SK-N-SH (cell line): ENCODE measurements at regions not wholly inside any gene's neighbourhood (a gene's known extent, or its start where the extent isn't known, plus 50 kb on each side); places are given as distances from the start of the nearest gene placed in this dataset.

Experiments
- CTCF ChIA-PET: fragments of 300-600, 350-600 bp; formaldehyde crosslinking; extraction: SDS; loops from one replicate; lab custom pipeline; 2021; lab: Yijun Ruan, JAX
- POLR2A ChIA-PET: fragments of 350-600 bp; sonication (Branson Sonifier 250); formaldehyde crosslinking; extraction: SDS; loops from one replicate; lab custom pipeline; 2020; ENCODE audit warnings: antibody characterized with exemption, inconsistent platforms; lab: Yijun Ruan, JAX
- DNase-seq: peaks from one replicate; pipeline ENCODE4 v3.0.0; 2012
- H2AFZ ChIP-seq: fragments of 200-600 bp; sonication (generic); 2 replicates; pipeline ENCODE4 v1.8.1; 2016; ENCODE audit warnings: antibody characterized with exemption, mild to moderate bottlenecking, low read depth
- H3F3A ChIP-seq: fragments of 200-600 bp; sonication (generic); replicated peaks from 2 replicates; pipeline ENCODE3; 2016; ENCODE audit warnings: antibody characterized with exemption, mild to moderate bottlenecking; ENCODE audit not compliant: insufficient read depth
- H3K27ac ChIP-seq, 2 experiments: fragments of 200-500 bp in 1 of 2; fragments of 200-600 bp in 1 of 2; sonication (Bioruptor generic) in 1 of 2; sonication (generic), shearing (Covaris generic) in 1 of 2; 2 replicates each; pipeline versions ENCODE4 v1.5.1 to v1.6.1; 2014 to 2016; ENCODE audit warnings: low read depth in 2 of 2, inconsistent platforms in 1 of 2, low read length in 1 of 2, mild to moderate bottlenecking in 1 of 2, mixed read lengths in 1 of 2
- H3K27me3 ChIP-seq: fragments of 200-600 bp; sonication (generic), shearing (Covaris generic); 2 replicates; pipeline ENCODE4 v1.6.1; 2016; ENCODE audit warnings: mixed run types; ENCODE audit not compliant: insufficient read depth
- H3K36me3 ChIP-seq, 2 experiments: fragments of 200-500 bp in 1 of 2; fragments of 200-600 bp in 1 of 2; sonication (Bioruptor generic) in 1 of 2; sonication (generic) in 1 of 2; replicated peaks in 1 of 2; 2 replicates each; pipeline versions ENCODE3 to v1.5.1; 2014 to 2016; ENCODE audit warnings: low read length in 1 of 2, mild to moderate bottlenecking in 1 of 2; ENCODE audit not compliant: insufficient read depth in 2 of 2, control insufficient read depth in 1 of 2
- H3K4me1 ChIP-seq, 2 experiments: fragments of 200-500 bp in 1 of 2; fragments of 200-600 bp in 1 of 2; sonication (Bioruptor generic) in 1 of 2; sonication (generic), shearing (Covaris generic) in 1 of 2; 2 replicates each; pipeline versions ENCODE4 v1.5.1 to v1.6.1; 2014 to 2016; ENCODE audit warnings: low read depth in 1 of 2, low read length in 1 of 2, mixed run types in 1 of 2; ENCODE audit not compliant: insufficient read depth in 2 of 2, control insufficient read depth in 1 of 2
- H3K4me2 ChIP-seq: fragments of 200-600 bp; sonication (generic), shearing (Covaris generic); 2 replicates; pipeline ENCODE4 v1.6.1; 2017; ENCODE audit warnings: mixed run types
- H3K4me3 ChIP-seq, 2 experiments: fragments of 200-500 bp in 1 of 2; fragments of 200-600 bp in 1 of 2; sonication (Bioruptor generic) in 1 of 2; sonication (generic), shearing (Covaris generic) in 1 of 2; 2 replicates each; pipeline versions ENCODE4 v1.5.1 to v1.8.1; 2014 to 2016; ENCODE audit warnings: low read depth in 2 of 2, inconsistent platforms in 1 of 2, low read length in 1 of 2, mild to moderate bottlenecking in 1 of 2, mixed read lengths in 1 of 2, moderate library complexity in 1 of 2
- H3K79me2 ChIP-seq: fragments of 200-600 bp; sonication (generic); 2 replicates; pipeline ENCODE4 v1.8.1; 2017; ENCODE audit warnings: mild to moderate bottlenecking; ENCODE audit not compliant: insufficient read depth
- H3K9ac ChIP-seq: fragments of 200-600 bp; sonication (generic); 2 replicates; pipeline ENCODE4 v1.6.1; 2017; ENCODE audit warnings: mixed run types
- H3K9me2 ChIP-seq: fragments of 200-600 bp; sonication (generic); 2 replicates; pipeline ENCODE4 v1.6.1; 2017; ENCODE audit warnings: mixed run types
- H3K9me3 ChIP-seq: fragments of 200-600 bp; sonication (generic); 2 replicates; pipeline ENCODE4 v1.6.1; 2017; ENCODE audit warnings: mixed run types, mild to moderate bottlenecking, moderate library complexity
- H4K20me1 ChIP-seq: fragments of 200-600 bp; sonication (generic); 2 replicates; pipeline ENCODE4 v1.6.1; 2017; ENCODE audit warnings: mild to moderate bottlenecking, mixed run types; ENCODE audit not compliant: insufficient read depth
- ELF1 ChIP-seq: IDR thresholded peaks from 2 replicates; pipeline ENCODE4 v1.4.0; 2012
- EP300 ChIP-seq, 2 experiments: IDR thresholded peaks; 2 replicates each; pipeline versions ENCODE4 v1.4.0 to v1.6.1; 2012; ENCODE audit warnings: borderline replicate concordance in 1 of 2, low read depth in 1 of 2, low read length in 1 of 2
- EZH2phosphoT487 ChIP-seq: fragments of 200-600 bp; sonication (generic); IDR thresholded peaks from 2 replicates; pipeline ENCODE4 v1.6.1; 2017; ENCODE audit warnings: low read depth, mixed run types, mild to moderate bottlenecking, antibody characterized with exemption, moderate library complexity, borderline replicate concordance
- FOSL2 ChIP-seq: IDR thresholded peaks from 2 replicates; pipeline ENCODE4 v1.4.0; 2012; ENCODE audit warnings: low read depth, mild to moderate bottlenecking, moderate library complexity, borderline replicate concordance
- FOXJ3 ChIP-seq: sonication (generic); formaldehyde crosslinking; IDR thresholded peaks from 2 replicates; pipeline ENCODE4 v1.5.1; 2020; ENCODE audit warnings: mild to moderate bottlenecking, missing genetic modification reagents
- NRF1 ChIP-seq: IDR thresholded peaks from 2 replicates; pipeline ENCODE4 v1.6.1; 2012; ENCODE audit warnings: low read depth, mild to moderate bottlenecking, low read length
- RAD21 ChIP-seq: IDR thresholded peaks from 2 replicates; pipeline ENCODE4 v1.6.1; 2012; ENCODE audit warnings: mild to moderate bottlenecking, low read length
- RFX5 ChIP-seq: IDR thresholded peaks from 2 replicates; pipeline ENCODE4 v1.6.1; 2012; ENCODE audit warnings: mild to moderate bottlenecking, improper control_type of control experiment, low read length
- RXRA ChIP-seq: IDR thresholded peaks from 2 replicates; pipeline ENCODE4 v1.4.0; 2012; ENCODE audit warnings: low read depth, mild to moderate bottlenecking, borderline replicate concordance
- SMC3 ChIP-seq: IDR thresholded peaks from 2 replicates; pipeline ENCODE4 v1.6.1; 2012; ENCODE audit warnings: low read depth, low read length, improper control_type of control experiment
- TAF1 ChIP-seq: IDR thresholded peaks from 2 replicates; pipeline ENCODE4 v1.6.1; 2012; ENCODE audit warnings: low read depth, mild to moderate bottlenecking, low read length, moderate library complexity, borderline replicate concordance
- TEAD4 ChIP-seq: IDR thresholded peaks from 2 replicates; pipeline ENCODE4 v1.4.0; 2012; ENCODE audit warnings: mild to moderate bottlenecking, borderline replicate concordance; ENCODE audit not compliant: insufficient read depth
- WGBS: methylation state at CpG from one replicate; pipeline ENCODE4 v1.1.6; 2017; ENCODE audit warnings: low lambda C conversion rate; 5-methylcytosine and 5-hydroxymethylcytosine counted together
- TF ChIP-seq, protein P1 (sequence below): IDR thresholded peaks from 2 replicates; pipeline ENCODE4 v1.4.0; 2012; ENCODE audit warnings: low read depth
- TF ChIP-seq, protein P2 (sequence below): IDR thresholded peaks from 2 replicates; pipeline ENCODE4 v1.6.1; 2012; ENCODE audit warnings: mild to moderate bottlenecking, low read depth, low read length, moderate library complexity
- TF ChIP-seq, protein P3 (sequence below): IDR thresholded peaks from 2 replicates; pipeline ENCODE4; 2012
- TF ChIP-seq, protein P4 (sequence below): IDR thresholded peaks from 2 replicates; pipeline ENCODE4 v1.4.0; 2012; ENCODE audit warnings: low read depth, borderline replicate concordance
- TF ChIP-seq, protein P5 (sequence below): fragments of 200-600 bp; sonication (generic); IDR thresholded peaks from 2 replicates; pipeline ENCODE4 v1.6.1; 2017; ENCODE audit warnings: antibody characterized with exemption, mild to moderate bottlenecking, moderate library complexity
- TF ChIP-seq, protein P6 (sequence below): fragments of 150-350 bp; IDR thresholded peaks from 2 replicates; pipeline ENCODE4 v1.6.1; 2017; ENCODE audit warnings: antibody characterized with exemption, low read length, low read depth, borderline replicate concordance

DNA sequence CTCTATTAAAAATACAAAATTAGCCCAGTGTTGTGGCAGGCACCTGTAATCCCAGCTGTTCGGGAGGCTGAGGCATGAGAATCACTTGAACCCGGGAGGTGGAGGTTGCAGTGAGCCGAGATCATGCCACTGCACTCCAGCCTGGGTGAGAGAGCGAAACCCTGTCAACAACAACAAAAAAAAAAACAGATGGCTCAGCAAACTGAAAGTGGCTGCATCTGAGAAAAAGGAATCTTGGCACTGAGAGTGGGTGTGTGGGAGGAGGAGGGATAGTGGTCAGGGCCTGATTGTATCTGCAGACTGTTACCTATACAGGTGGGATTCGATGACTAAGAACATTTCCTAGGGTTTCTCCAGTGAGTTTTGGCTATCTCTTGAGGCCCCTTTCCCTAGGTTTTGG, 122.2 kb upstream of the BARHL2 start:
- no peaks in the 10 kb centered on the region for H3K79me2 ChIP-seq
- ChIA-PET POLR2A (no interaction called here), CTCF (interaction anchor here (1.5 kb wide), 1 partner anchor 118 kb away, joined by 3 read pairs; no protein-coding TSS in a partner anchor)
- no peak overlapping the region for H3K27ac ChIP-seq
- H3K9me3 ChIP-seq = no peaks in the 10 kb centered on the region
- no peak overlapping the region for H3K9ac ChIP-seq
- no peak for DNase-seq
- no peak overlapping the region for H3K4me2 ChIP-seq
- no peaks in the 10 kb centered on the region for H3K27me3 ChIP-seq
- H4K20me1 ChIP-seq = no peaks in the 10 kb centered on the region
- no peaks in the 10 kb centered on the region for H3K9me2 ChIP-seq
- H2AFZ ChIP-seq = no peak overlapping the region
- 75% methylated on average over 5 of the region's 5 CpGs for WGBS
- no peaks in the 10 kb centered on the region for H3F3A ChIP-seq
- no peak overlapping the region for H3K4me3 ChIP-seq
- no peak for TF ChIP-seq TEAD4
- no peak for TF ChIP-seq SMC3
- TF ChIP-seq RXRA = no peak
- TF ChIP-seq NRF1 = no peak
- TF ChIP-seq EZH2phosphoT487 = no peak
- TF ChIP-seq FOXJ3 (CRISPR knock-in tag) = no peak
- TF ChIP-seq, protein P1, sequence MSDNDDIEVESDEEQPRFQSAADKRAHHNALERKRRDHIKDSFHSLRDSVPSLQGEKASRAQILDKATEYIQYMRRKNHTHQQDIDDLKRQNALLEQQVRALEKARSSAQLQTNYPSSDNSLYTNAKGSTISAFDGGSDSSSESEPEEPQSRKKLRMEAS = no peak
- TF ChIP-seq, protein P2, sequence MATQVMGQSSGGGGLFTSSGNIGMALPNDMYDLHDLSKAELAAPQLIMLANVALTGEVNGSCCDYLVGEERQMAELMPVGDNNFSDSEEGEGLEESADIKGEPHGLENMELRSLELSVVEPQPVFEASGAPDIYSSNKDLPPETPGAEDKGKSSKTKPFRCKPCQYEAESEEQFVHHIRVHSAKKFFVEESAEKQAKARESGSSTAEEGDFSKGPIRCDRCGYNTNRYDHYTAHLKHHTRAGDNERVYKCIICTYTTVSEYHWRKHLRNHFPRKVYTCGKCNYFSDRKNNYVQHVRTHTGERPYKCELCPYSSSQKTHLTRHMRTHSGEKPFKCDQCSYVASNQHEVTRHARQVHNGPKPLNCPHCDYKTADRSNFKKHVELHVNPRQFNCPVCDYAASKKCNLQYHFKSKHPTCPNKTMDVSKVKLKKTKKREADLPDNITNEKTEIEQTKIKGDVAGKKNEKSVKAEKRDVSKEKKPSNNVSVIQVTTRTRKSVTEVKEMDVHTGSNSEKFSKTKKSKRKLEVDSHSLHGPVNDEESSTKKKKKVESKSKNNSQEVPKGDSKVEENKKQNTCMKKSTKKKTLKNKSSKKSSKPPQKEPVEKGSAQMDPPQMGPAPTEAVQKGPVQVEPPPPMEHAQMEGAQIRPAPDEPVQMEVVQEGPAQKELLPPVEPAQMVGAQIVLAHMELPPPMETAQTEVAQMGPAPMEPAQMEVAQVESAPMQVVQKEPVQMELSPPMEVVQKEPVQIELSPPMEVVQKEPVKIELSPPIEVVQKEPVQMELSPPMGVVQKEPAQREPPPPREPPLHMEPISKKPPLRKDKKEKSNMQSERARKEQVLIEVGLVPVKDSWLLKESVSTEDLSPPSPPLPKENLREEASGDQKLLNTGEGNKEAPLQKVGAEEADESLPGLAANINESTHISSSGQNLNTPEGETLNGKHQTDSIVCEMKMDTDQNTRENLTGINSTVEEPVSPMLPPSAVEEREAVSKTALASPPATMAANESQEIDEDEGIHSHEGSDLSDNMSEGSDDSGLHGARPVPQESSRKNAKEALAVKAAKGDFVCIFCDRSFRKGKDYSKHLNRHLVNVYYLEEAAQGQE = no peak
- no peak for TF ChIP-seq RAD21
- no peaks in the 10 kb centered on the region for H3K36me3 ChIP-seq
- H3K4me1 ChIP-seq = no peaks in the 10 kb centered on the region; a peak in 1 of 4 replicates

DNA sequence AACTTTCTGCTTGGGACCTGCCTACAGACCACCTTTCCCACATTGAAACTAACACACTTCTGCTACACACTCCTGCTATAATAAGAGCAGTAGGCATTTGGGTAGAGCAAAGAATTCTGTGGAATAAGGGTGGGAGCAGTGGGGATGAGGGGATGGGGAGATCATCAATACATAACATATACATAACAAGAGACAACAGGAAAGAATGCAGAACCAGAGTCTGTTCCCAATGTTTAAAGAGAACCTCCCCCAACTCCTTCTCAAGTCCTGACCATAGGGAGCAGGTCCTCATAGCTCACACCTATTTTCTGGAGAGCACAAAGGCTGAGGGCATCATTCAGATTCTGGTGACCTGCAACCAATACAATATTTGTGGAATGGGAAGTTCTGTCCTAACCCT, 121.6 kb upstream of the BARHL2 start:
- Histone ChIP-seq H3K27me3 (no peaks in the 10 kb centered on the region), H3K4me3 (no peak overlapping the region), H3K79me2 (no peaks in the 10 kb centered on the region), H3F3A (no peaks in the 10 kb centered on the region), H3K9me3 (no peaks in the 10 kb centered on the region), H3K4me1 (no peaks in the 10 kb centered on the region; a peak in 1 of 4 replicates), H3K4me2 (no peak overlapping the region), H2AFZ (no peak overlapping the region), H4K20me1 (no peaks in the 10 kb centered on the region), H3K27ac (no peak overlapping the region), H3K36me3 (no peaks in the 10 kb centered on the region), H3K9me2 (no peaks in the 10 kb centered on the region), H3K9ac (no peak overlapping the region)
- CTCF ChIA-PET = interaction anchor here (1.5 kb wide), 1 partner anchor 117 kb away, joined by 3 read pairs; no protein-coding TSS in a partner anchor
- POLR2A ChIA-PET = interaction anchor here (0.6 kb wide), 1 partner anchor 183 kb away, joined by 4 read pairs; the partner anchor contains the start of gene ZNF644
- no peak for DNase-seq
- TF ChIP-seq NRF1 = no peak
- no peak for TF ChIP-seq EP300 (IDR thresholded peaks at IDR 0.05; ENCODE audit: borderline replicate concordance in 1 of 2, low read depth in 1 of 2, low read length in 1 of 2)
- no peak for TF ChIP-seq ELF1
- no peak for TF ChIP-seq FOSL2
- TF ChIP-seq RFX5 = no peak
- TF ChIP-seq, protein P1 = no peak
- no peak for TF ChIP-seq EZH2phosphoT487
- TF ChIP-seq, protein P3, sequence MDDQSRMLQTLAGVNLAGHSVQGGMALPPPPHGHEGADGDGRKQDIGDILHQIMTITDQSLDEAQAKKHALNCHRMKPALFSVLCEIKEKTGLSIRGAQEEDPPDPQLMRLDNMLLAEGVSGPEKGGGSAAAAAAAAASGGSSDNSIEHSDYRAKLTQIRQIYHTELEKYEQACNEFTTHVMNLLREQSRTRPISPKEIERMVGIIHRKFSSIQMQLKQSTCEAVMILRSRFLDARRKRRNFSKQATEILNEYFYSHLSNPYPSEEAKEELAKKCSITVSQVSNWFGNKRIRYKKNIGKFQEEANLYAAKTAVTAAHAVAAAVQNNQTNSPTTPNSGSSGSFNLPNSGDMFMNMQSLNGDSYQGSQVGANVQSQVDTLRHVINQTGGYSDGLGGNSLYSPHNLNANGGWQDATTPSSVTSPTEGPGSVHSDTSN = no peak
- TF ChIP-seq, protein P4, sequence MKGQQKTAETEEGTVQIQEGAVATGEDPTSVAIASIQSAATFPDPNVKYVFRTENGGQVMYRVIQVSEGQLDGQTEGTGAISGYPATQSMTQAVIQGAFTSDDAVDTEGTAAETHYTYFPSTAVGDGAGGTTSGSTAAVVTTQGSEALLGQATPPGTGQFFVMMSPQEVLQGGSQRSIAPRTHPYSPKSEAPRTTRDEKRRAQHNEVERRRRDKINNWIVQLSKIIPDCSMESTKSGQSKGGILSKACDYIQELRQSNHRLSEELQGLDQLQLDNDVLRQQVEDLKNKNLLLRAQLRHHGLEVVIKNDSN = no peak
- no peak for TF ChIP-seq TAF1
- TF ChIP-seq, protein P5, sequence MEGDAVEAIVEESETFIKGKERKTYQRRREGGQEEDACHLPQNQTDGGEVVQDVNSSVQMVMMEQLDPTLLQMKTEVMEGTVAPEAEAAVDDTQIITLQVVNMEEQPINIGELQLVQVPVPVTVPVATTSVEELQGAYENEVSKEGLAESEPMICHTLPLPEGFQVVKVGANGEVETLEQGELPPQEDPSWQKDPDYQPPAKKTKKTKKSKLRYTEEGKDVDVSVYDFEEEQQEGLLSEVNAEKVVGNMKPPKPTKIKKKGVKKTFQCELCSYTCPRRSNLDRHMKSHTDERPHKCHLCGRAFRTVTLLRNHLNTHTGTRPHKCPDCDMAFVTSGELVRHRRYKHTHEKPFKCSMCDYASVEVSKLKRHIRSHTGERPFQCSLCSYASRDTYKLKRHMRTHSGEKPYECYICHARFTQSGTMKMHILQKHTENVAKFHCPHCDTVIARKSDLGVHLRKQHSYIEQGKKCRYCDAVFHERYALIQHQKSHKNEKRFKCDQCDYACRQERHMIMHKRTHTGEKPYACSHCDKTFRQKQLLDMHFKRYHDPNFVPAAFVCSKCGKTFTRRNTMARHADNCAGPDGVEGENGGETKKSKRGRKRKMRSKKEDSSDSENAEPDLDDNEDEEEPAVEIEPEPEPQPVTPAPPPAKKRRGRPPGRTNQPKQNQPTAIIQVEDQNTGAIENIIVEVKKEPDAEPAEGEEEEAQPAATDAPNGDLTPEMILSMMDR = no peak
- TF ChIP-seq, protein P6, sequence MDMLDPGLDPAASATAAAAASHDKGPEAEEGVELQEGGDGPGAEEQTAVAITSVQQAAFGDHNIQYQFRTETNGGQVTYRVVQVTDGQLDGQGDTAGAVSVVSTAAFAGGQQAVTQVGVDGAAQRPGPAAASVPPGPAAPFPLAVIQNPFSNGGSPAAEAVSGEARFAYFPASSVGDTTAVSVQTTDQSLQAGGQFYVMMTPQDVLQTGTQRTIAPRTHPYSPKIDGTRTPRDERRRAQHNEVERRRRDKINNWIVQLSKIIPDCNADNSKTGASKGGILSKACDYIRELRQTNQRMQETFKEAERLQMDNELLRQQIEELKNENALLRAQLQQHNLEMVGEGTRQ = no peak
- no peak for TF ChIP-seq RXRA
- TF ChIP-seq RAD21 = no peak
